Medulla oblongata (tissue), 1 donor: ENCODE measurements at regions not wholly inside any gene's neighbourhood (a gene's known extent, or its start where the extent isn't known, plus 50 kb on each side); places are given as distances from the start of the nearest gene placed in this dataset.
"Not testable (repeated sequence)": the region's sequence is repeated elsewhere in the genome, so short reads cannot be mapped to it uniquely, and the experiment has no call there.

Experiments
- DNase-seq: peaks from one replicate; pipeline ENCODE4 v3.0.0-alpha.2; 2015; ENCODE audit errors: extremely low spot score

GRCh38 chr13:65946387-65946786, 1283.7 kb downstream of the PCDH9 start:
- no peak for DNase-seq

- no peak for DNase-seq
These were observed 1286.4 kb downstream of the PCDH9 start for GRCh38 chr13:65943708-65944107.

GRCh38 chr13:65943024-65943423, 1287.1 kb downstream of the PCDH9 start:
- no peak for DNase-seq

- DNase-seq: no peak
These were observed 1289.4 kb downstream of the PCDH9 start for GRCh38 chr13:65940720-65941119.

GRCh38 chr13:65937251-65937650, 1292.9 kb downstream of the PCDH9 start:
- no peak for DNase-seq

GRCh38 chr13:65936249-65936648, 1293.9 kb downstream of the PCDH9 start:
- DNase-seq: no peak

GRCh38 chr13:65932587-65933239, 1297.4 kb downstream of the PCDH9 start:
- no peak for DNase-seq

GRCh38 chr13:65932013-65932412, 1298.1 kb downstream of the PCDH9 start:
- no peak for DNase-seq

- no peak for DNase-seq
These were observed 1300.7 kb downstream of the PCDH9 start for GRCh38 chr13:65929436-65929835.

GRCh38 chr13:65926750-65927171, 1303.4 kb downstream of the PCDH9 start:
- DNase-seq: peak; percentile 17

- DNase-seq: not testable (repeated sequence)
These were observed 1307.3 kb downstream of the PCDH9 start for GRCh38 chr13:65922846-65923245.

GRCh38 chr13:65921933-65922332, 1308.2 kb downstream of the PCDH9 start:
- DNase-seq: no peak

GRCh38 chr13:65917731-65918130, 1312.4 kb downstream of the PCDH9 start:
- no peak for DNase-seq

GRCh38 chr13:65915195-65915594, 1314.9 kb downstream of the PCDH9 start:
- no peak for DNase-seq

GRCh38 chr13:65914716-65915115, 1315.4 kb downstream of the PCDH9 start:
- no peak for DNase-seq

- no peak for DNase-seq
These were observed 1317.0 kb downstream of the PCDH9 start for GRCh38 chr13:65913173-65913572.

- DNase-seq: no peak
These were observed 1317.6 kb downstream of the PCDH9 start for GRCh38 chr13:65912516-65912915.

GRCh38 chr13:65911546-65912193, 1318.5 kb downstream of the PCDH9 start:
- no peak for DNase-seq

GRCh38 chr13:65909501-65909900, 1320.6 kb downstream of the PCDH9 start:
- DNase-seq: no peak

GRCh38 chr13:65907666-65908525, 1322.2 kb downstream of the PCDH9 start:
- no peak for DNase-seq

GRCh38 chr13:65901723-65902122, 1328.4 kb downstream of the PCDH9 start:
- no peak for DNase-seq

- no peak for DNase-seq
These were observed 1336.1 kb downstream of the PCDH9 start for GRCh38 chr13:65894049-65894448.

- DNase-seq: no peak
These were observed 1337.3 kb downstream of the PCDH9 start for GRCh38 chr13:65892859-65893258.
